ENCODE measurements at regions not wholly inside any gene's neighbourhood (a gene's known extent, or its start where the extent isn't known, plus 50 kb on each side); places are given as distances from the start of the nearest gene placed in this dataset.

DNA sequence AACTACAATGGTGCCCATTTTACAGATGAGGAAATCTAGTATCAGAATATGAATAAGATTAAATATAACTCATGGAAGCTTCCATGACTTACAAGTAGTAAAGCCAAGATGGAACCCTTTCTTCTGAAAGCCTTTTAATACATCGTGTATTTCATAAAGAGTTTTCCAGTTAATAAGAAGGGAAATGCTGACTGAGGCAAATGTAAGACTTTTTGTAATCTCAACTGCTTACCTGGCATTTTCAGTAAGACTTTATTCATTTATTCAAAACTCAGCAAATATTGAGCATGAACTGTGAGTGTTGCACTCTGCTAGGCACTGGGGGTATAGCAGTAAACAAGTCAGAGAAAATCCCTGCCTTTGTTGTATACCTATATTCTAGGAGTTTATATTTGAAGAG is 256.4 kb upstream of the THRB start:
- H3K4me3 Mint-ChIP-seq: no peak overlapping the region
- ATAC-seq (ENCODE audit: low read depth in 2 of 2): no peak
- Histone ChIP-seq H3K27ac (ENCODE audit: insufficient read depth, low read length, poor library complexity, severe bottlenecking) (no peak overlapping the region), H3K27me3 (ENCODE audit: control insufficient read depth, insufficient read depth, low read length) (no peaks in the 10 kb centered on the region), H3K9me3 (ENCODE audit: control insufficient read depth in 2 of 2, low read length in 2 of 2) (no peaks in the 10 kb centered on the region), H3K4me3 (ENCODE audit: low read depth, low read length) (no peak overlapping the region), H3K4me1 (ENCODE audit: control insufficient read depth, insufficient read depth, low read length, poor library complexity, severe bottlenecking) (no peaks in the 10 kb centered on the region), H3K36me3 (ENCODE audit: control insufficient read depth, insufficient read depth, low read length) (no peaks in the 10 kb centered on the region)
- H3K9me3 Mint-ChIP-seq: peaks cover 0 to 7% (median 2%) of the 10 kb centered on the region in 7 donors
- H3K27ac Mint-ChIP-seq: no peak overlapping the region
- no peaks in the 10 kb centered on the region for H3K27me3 Mint-ChIP-seq
- H3K36me3 Mint-ChIP-seq: no peaks in the 10 kb centered on the region
- no peak for DNase-seq
- H3K4me1 Mint-ChIP-seq: no peaks in the 10 kb centered on the region

DNA sequence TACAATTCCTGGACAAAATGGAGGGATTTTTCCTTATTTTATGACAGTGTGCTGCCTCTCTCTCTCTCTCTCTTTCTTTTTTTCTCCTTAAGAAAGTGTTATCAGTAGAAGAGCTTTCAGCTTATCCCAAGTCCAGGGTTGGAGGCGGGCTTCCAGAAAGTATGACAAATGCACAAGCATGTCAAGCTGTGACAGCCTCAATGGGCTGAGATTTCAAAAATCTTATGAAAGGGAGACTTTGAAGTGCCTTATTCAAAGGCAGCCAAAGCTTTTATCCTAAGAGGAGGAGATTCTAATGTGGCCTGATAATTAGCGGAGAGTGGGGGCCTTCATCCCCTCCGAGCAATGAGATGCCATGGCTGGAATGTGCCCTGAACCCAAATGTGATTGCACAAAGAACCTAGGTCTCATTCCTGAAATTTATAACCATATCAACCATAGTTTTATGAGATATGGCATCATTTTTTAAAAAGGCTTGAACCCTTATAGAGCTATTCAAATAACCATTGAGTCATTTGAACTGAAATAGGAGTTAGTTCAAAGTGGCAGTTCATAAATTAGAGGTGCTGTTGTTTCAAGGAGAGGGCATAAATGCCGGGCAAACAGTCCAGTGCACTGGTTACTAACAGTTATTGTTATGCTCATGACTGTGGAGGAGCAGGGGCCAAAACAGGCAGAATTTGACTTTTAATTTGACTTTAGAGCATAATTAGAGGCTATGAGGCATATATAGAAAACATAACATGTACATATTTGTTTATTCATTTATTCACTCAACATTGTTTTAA is 261.6 kb upstream of the THRB start:
- Mint-ChIP-seq H3K27me3 (no peaks in the 10 kb centered on the region), H3K4me3 (no peak overlapping the region), H3K36me3 (no peaks in the 10 kb centered on the region), H3K27ac (no peak overlapping the region), H3K4me1 (no peaks in the 10 kb centered on the region), H3K9me3 (peaks cover 0 to 8% (median 3%) of the 10 kb centered on the region in 7 donors)
- DNase-seq (no peak), ATAC-seq (ENCODE audit: low read depth in 2 of 2) (no peak)
- no peak overlapping the region for H3K4me3 ChIP-seq (ENCODE audit: low read depth, low read length)
- no peaks in the 10 kb centered on the region for H3K27me3 ChIP-seq (ENCODE audit: control insufficient read depth, insufficient read depth, low read length)
- no peak overlapping the region for H3K27ac ChIP-seq (ENCODE audit: insufficient read depth, low read length, poor library complexity, severe bottlenecking)
- H3K36me3 ChIP-seq (ENCODE audit: control insufficient read depth, insufficient read depth, low read length): no peaks in the 10 kb centered on the region
- no peaks in the 10 kb centered on the region for H3K9me3 ChIP-seq (ENCODE audit: control insufficient read depth in 2 of 2, low read length in 2 of 2)
- no peaks in the 10 kb centered on the region for H3K4me1 ChIP-seq (ENCODE audit: control insufficient read depth, insufficient read depth, low read length, poor library complexity, severe bottlenecking)

- Mint-ChIP-seq H3K9me3 (peaks cover 0 to 8% (median 0%) of the 10 kb centered on the region in 7 donors), H3K27ac (no peak overlapping the region), H3K27me3 (no peaks in the 10 kb centered on the region), H3K4me3 (no peak overlapping the region), H3K36me3 (no peaks in the 10 kb centered on the region), H3K4me1 (no peaks in the 10 kb centered on the region)
- H3K27me3 ChIP-seq (ENCODE audit: control insufficient read depth, insufficient read depth, low read length): no peaks in the 10 kb centered on the region
- H3K9me3 ChIP-seq (ENCODE audit: control insufficient read depth in 2 of 2, low read length in 2 of 2): no peaks in the 10 kb centered on the region
- no peak overlapping the region for H3K27ac ChIP-seq (ENCODE audit: insufficient read depth, low read length, poor library complexity, severe bottlenecking)
- no peaks in the 10 kb centered on the region for H3K36me3 ChIP-seq (ENCODE audit: control insufficient read depth, insufficient read depth, low read length)
- H3K4me1 ChIP-seq (ENCODE audit: control insufficient read depth, insufficient read depth, low read length, poor library complexity, severe bottlenecking): no peaks in the 10 kb centered on the region
- no peak for DNase-seq
- no peak for ATAC-seq (ENCODE audit: low read depth in 2 of 2)
- H3K4me3 ChIP-seq (ENCODE audit: low read depth, low read length): no peak overlapping the region
These were observed 268.7 kb upstream of the THRB start for GRCh38 chr3:24763393-24763792.

DNA sequence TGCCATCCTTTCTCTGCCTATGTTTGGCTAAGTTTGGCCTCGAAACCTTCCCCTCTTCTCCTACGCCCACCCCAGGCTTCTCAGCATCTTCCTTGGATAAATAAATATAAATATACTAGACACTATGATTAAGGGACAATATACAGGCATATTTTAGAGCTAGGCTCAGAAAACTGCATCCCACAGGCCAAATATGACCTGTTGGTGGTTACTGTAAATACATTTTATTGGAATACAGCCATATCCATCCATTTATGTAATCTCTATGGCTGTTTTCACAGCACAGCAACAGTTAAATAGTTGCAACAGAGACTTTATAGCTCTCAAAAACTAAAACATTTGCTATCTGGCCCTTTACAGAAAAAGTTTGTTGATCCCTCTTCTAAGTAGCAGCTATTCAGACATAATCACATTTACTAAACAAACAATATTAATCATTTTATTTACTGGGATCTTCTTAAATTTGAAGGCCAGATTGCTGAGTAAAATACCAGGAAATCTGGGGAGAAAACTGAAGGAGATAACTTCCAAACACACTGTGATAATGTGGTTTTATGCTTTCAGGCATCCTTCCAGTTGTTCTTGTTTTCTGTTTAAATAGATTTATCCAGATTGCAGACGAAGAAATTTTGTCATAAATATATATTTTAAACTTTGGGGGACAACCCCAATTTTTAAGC is 269.7 kb upstream of the THRB start:
- H3K9me3 ChIP-seq (ENCODE audit: control insufficient read depth in 2 of 2, low read length in 2 of 2): no peaks in the 10 kb centered on the region
- no peak overlapping the region for H3K27ac ChIP-seq (ENCODE audit: insufficient read depth, low read length, poor library complexity, severe bottlenecking)
- no peaks in the 10 kb centered on the region for H3K4me1 ChIP-seq (ENCODE audit: control insufficient read depth, insufficient read depth, low read length, poor library complexity, severe bottlenecking)
- H3K27me3 Mint-ChIP-seq: no peaks in the 10 kb centered on the region
- no peaks in the 10 kb centered on the region for H3K4me1 Mint-ChIP-seq
- ATAC-seq (ENCODE audit: low read depth in 2 of 2): no peak
- H3K27me3 ChIP-seq (ENCODE audit: control insufficient read depth, insufficient read depth, low read length): no peaks in the 10 kb centered on the region
- DNase-seq: no peak
- H3K4me3 ChIP-seq (ENCODE audit: low read depth, low read length): no peak overlapping the region
- no peaks in the 10 kb centered on the region for H3K36me3 Mint-ChIP-seq
- H3K36me3 ChIP-seq (ENCODE audit: control insufficient read depth, insufficient read depth, low read length): no peaks in the 10 kb centered on the region
- no peak overlapping the region for H3K4me3 Mint-ChIP-seq
- no peak overlapping the region for H3K27ac Mint-ChIP-seq
- H3K9me3 Mint-ChIP-seq: peaks cover 0 to 8% (median 2%) of the 10 kb centered on the region in 7 donors

DNA sequence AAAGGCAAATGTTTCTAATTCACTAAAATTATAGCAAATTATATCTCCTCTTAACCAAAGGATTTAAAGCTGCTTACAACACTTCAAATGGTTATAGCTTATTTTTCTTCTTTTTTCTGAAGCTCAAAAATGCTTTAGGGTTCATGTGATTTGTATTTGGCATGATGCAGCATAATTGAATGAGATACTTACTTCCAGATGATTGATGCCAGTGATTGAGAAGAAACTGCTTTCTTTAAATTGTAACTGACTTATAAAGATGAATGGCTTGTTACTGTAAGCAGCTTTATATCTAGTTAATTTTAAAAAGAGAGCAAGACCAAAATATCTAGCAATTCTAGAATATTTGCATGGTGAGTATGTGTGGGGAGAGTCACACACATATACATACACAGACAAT is 270.7 kb upstream of the THRB start:
- H3K27ac Mint-ChIP-seq: no peak overlapping the region
- no peaks in the 10 kb centered on the region for H3K36me3 Mint-ChIP-seq
- H3K4me3 Mint-ChIP-seq: no peak overlapping the region
- Histone ChIP-seq H3K27ac (ENCODE audit: insufficient read depth, low read length, poor library complexity, severe bottlenecking) (no peak overlapping the region), H3K4me3 (ENCODE audit: low read depth, low read length) (no peak overlapping the region), H3K36me3 (ENCODE audit: control insufficient read depth, insufficient read depth, low read length) (no peaks in the 10 kb centered on the region), H3K27me3 (ENCODE audit: control insufficient read depth, insufficient read depth, low read length) (no peaks in the 10 kb centered on the region), H3K4me1 (ENCODE audit: control insufficient read depth, insufficient read depth, low read length, poor library complexity, severe bottlenecking) (no peaks in the 10 kb centered on the region), H3K9me3 (ENCODE audit: control insufficient read depth in 2 of 2, low read length in 2 of 2) (no peaks in the 10 kb centered on the region)
- DNase-seq (no peak), ATAC-seq (ENCODE audit: low read depth in 2 of 2) (no peak)
- H3K9me3 Mint-ChIP-seq: peaks cover 0 to 5% (median 2%) of the 10 kb centered on the region in 7 donors
- no peaks in the 10 kb centered on the region for H3K4me1 Mint-ChIP-seq
- no peaks in the 10 kb centered on the region for H3K27me3 Mint-ChIP-seq

DNA sequence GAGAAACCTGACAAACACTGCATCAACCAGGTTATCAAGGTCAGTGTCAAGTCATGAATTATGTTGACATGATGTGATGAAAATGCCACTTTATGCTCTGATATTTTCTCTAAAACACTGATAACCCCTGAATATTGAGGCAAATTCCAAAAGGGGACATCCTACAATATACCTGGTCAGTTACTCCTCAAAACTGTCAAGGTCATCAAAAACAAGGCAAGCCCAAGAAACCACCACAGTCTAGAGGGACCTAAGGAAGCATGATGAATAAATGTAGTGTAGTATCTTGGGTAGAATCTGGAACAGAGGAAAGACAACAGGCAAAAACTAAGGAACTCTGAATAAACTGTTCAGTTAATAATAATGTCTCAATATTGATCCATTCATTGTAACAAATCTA is 275.3 kb upstream of the THRB start:
- H3K27me3 Mint-ChIP-seq: no peaks in the 10 kb centered on the region

GRCh38 chr3:24773798-24774197 is 279.1 kb upstream of the THRB start:
- ATAC-seq (ENCODE audit: low read depth in 2 of 2): no peak
- H3K27ac ChIP-seq (ENCODE audit: insufficient read depth, low read length, poor library complexity, severe bottlenecking): no peak overlapping the region
- no peaks in the 10 kb centered on the region for H3K27me3 ChIP-seq (ENCODE audit: control insufficient read depth, insufficient read depth, low read length)
- peaks cover 0 to 8% (median 3%) of the 10 kb centered on the region in 7 donors for H3K9me3 Mint-ChIP-seq
- no peaks in the 10 kb centered on the region for H3K27me3 Mint-ChIP-seq
- H3K9me3 ChIP-seq (ENCODE audit: control insufficient read depth in 2 of 2, low read length in 2 of 2): no peaks in the 10 kb centered on the region
- H3K36me3 Mint-ChIP-seq: no peaks in the 10 kb centered on the region
- no peaks in the 10 kb centered on the region for H3K4me1 Mint-ChIP-seq
- no peak overlapping the region for H3K4me3 Mint-ChIP-seq
- no peaks in the 10 kb centered on the region for H3K4me1 ChIP-seq (ENCODE audit: control insufficient read depth, insufficient read depth, low read length, poor library complexity, severe bottlenecking)
- H3K36me3 ChIP-seq (ENCODE audit: control insufficient read depth, insufficient read depth, low read length): no peaks in the 10 kb centered on the region
- peak in 1 of 3 donors; percentile 11 for DNase-seq
- H3K4me3 ChIP-seq (ENCODE audit: low read depth, low read length): no peak overlapping the region
- H3K27ac Mint-ChIP-seq: no peak overlapping the region

More for the DNA sequence above, 275.3 kb upstream of the THRB start:
- Histone ChIP-seq H3K36me3 (ENCODE audit: control insufficient read depth, insufficient read depth, low read length) (no peaks in the 10 kb centered on the region), H3K4me1 (ENCODE audit: control insufficient read depth, insufficient read depth, low read length, poor library complexity, severe bottlenecking) (no peaks in the 10 kb centered on the region), H3K9me3 (ENCODE audit: control insufficient read depth in 2 of 2, low read length in 2 of 2) (no peaks in the 10 kb centered on the region), H3K27me3 (ENCODE audit: control insufficient read depth, insufficient read depth, low read length) (no peaks in the 10 kb centered on the region), H3K4me3 (ENCODE audit: low read depth, low read length) (no peak overlapping the region), H3K27ac (ENCODE audit: insufficient read depth, low read length, poor library complexity, severe bottlenecking) (no peak overlapping the region)
- H3K4me3 Mint-ChIP-seq: no peak overlapping the region
- H3K27ac Mint-ChIP-seq: no peak overlapping the region
- no peaks in the 10 kb centered on the region for H3K36me3 Mint-ChIP-seq
- no peaks in the 10 kb centered on the region for H3K4me1 Mint-ChIP-seq
- H3K9me3 Mint-ChIP-seq: peaks cover 0 to 9% (median 2%) of the 10 kb centered on the region in 7 donors
- no peak for DNase-seq
- no peak for ATAC-seq (ENCODE audit: low read depth in 2 of 2)

DNA sequence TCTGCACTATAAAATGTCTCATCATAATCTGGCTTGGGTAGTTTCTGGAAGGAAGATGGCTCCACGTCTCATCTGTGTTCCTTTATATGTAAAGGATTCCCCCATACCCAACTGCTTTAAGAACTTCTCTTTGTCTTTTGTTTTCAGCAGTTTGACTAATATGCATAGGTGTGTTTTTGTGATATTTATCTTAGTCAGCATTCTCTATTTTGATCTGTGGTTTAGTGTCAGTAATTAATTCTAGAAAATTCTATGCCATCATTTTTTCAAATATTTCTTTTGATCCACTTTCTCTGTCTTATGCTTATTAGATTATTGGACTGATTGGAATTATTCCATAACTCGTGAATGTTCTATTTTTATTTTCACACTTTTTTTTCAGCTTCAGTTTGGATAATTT is 286.3 kb upstream of the THRB start:
- Histone ChIP-seq H3K27me3 (ENCODE audit: control insufficient read depth, insufficient read depth, low read length) (no peaks in the 10 kb centered on the region), H3K4me1 (ENCODE audit: control insufficient read depth, insufficient read depth, low read length, poor library complexity, severe bottlenecking) (no peaks in the 10 kb centered on the region), H3K36me3 (ENCODE audit: control insufficient read depth, insufficient read depth, low read length) (no peaks in the 10 kb centered on the region), H3K27ac (ENCODE audit: insufficient read depth, low read length, poor library complexity, severe bottlenecking) (no peak overlapping the region), H3K4me3 (ENCODE audit: low read depth, low read length) (no peak overlapping the region), H3K9me3 (ENCODE audit: control insufficient read depth in 2 of 2, low read length in 2 of 2) (peaks cover 0 to 3% of the 10 kb centered on the region in 2 experiments)
- H3K27me3 Mint-ChIP-seq: no peaks in the 10 kb centered on the region
- H3K27ac Mint-ChIP-seq: no peak overlapping the region
- ATAC-seq (ENCODE audit: low read depth in 2 of 2): no peak
- H3K36me3 Mint-ChIP-seq: no peaks in the 10 kb centered on the region
- peaks cover 4 to 16% (median 6%) of the 10 kb centered on the region in 7 donors for H3K9me3 Mint-ChIP-seq
- no peak for DNase-seq
- no peak overlapping the region for H3K4me3 Mint-ChIP-seq
- H3K4me1 Mint-ChIP-seq: no peaks in the 10 kb centered on the region

All from CD4-positive, CD25-positive, alpha-beta regulatory T cell (primary cell).